ENCODE measurements at regions not wholly inside any gene's neighbourhood (a gene's known extent, or its start where the extent isn't known, plus 50 kb on each side); places are given as distances from the start of the nearest gene placed in this dataset.

GRCh38 chr5:71806711-71807110, 87.6 kb downstream of the CARTPT start:
- no peak for DNase-seq
- no peak for TF ChIP-seq POLR2A (IDR thresholded peaks at IDR 0.05)
- TF ChIP-seq CTCF (IDR thresholded peaks at IDR 0.05) = no peak
- no peak overlapping the region for H3K27ac ChIP-seq
- no peaks in the 10 kb centered on the region for H3K27me3 ChIP-seq
- WGBS, 4 donors = 83 to 94% (median 86%) methylated on average over 1 of the region's 1 CpG
- H3K9me3 ChIP-seq (replicated peaks in 1 of 3) = no peaks in the 10 kb centered on the region
- no peaks in the 10 kb centered on the region for H3K36me3 ChIP-seq (replicated peaks in 1 of 2)
- H3K4me3 ChIP-seq = no peak overlapping the region
- intact Hi-C loops (cut with DNase I) = no loop called here
- peaks cover 0 to 6% of the 10 kb centered on the region in 2 donors for H3K4me1 ChIP-seq (replicated peaks in 1 of 2)

- TF ChIP-seq CTCF (IDR thresholded peaks at IDR 0.05) (no peak), POLR2A (IDR thresholded peaks at IDR 0.05) (no peak)
- H3K4me3 ChIP-seq = no peak overlapping the region
- H3K4me1 ChIP-seq (replicated peaks in 1 of 2) = peaks cover 0 to 6% of the 10 kb centered on the region in 2 donors
- intact Hi-C loops (cut with DNase I) = no loop called here
- DNase-seq = no peak
- no peaks in the 10 kb centered on the region for H3K9me3 ChIP-seq (replicated peaks in 1 of 3)
- H3K36me3 ChIP-seq (replicated peaks in 1 of 2) = no peaks in the 10 kb centered on the region
- no peak overlapping the region for H3K27ac ChIP-seq
- 45 to 78% (median 75%) methylated on average over 4 of the region's 4 CpGs for WGBS, 4 donors
- H3K27me3 ChIP-seq = no peaks in the 10 kb centered on the region
These were observed 88.8 kb downstream of the CARTPT start for GRCh38 chr5:71807909-71808308.

GRCh38 chr5:71809446-71809845, 90.4 kb downstream of the CARTPT start:
- intact Hi-C loops (cut with DNase I) = no loop called here
- Histone ChIP-seq H3K27me3 (no peaks in the 10 kb centered on the region), H3K9me3 (replicated peaks in 1 of 3) (no peaks in the 10 kb centered on the region), H3K27ac (no peak overlapping the region), H3K4me3 (no peak overlapping the region), H3K36me3 (replicated peaks in 1 of 2) (no peaks in the 10 kb centered on the region), H3K4me1 (replicated peaks in 1 of 2) (peaks cover 0 to 6% of the 10 kb centered on the region in 2 donors)
- DNase-seq = no peak
- TF ChIP-seq POLR2A (IDR thresholded peaks at IDR 0.05) (no peak), CTCF (IDR thresholded peaks at IDR 0.05) (no peak)
- WGBS, 4 donors = 65 to 74% (median 70%) methylated on average over 2 of the region's 2 CpGs

- TF ChIP-seq POLR2A (IDR thresholded peaks at IDR 0.05) (no peak), CTCF (IDR thresholded peaks at IDR 0.05) (no peak)
- intact Hi-C loops (cut with DNase I) = no loop called here
- no peaks in the 10 kb centered on the region for H3K36me3 ChIP-seq (replicated peaks in 1 of 2)
- 62 to 80% (median 74%) methylated on average over 8 to 9 of the region's 9 CpGs for WGBS, 4 donors
- no peak for DNase-seq
- H3K4me1 ChIP-seq (replicated peaks in 1 of 2) = peaks cover 0 to 6% of the 10 kb centered on the region in 2 donors
- H3K27me3 ChIP-seq = no peaks in the 10 kb centered on the region
- H3K9me3 ChIP-seq (replicated peaks in 1 of 3) = no peaks in the 10 kb centered on the region
- H3K27ac ChIP-seq = no peak overlapping the region
- H3K4me3 ChIP-seq = no peak overlapping the region
These were observed 90.9 kb downstream of the CARTPT start for GRCh38 chr5:71810023-71810422.
